SK-N-SH (cell line): ENCODE measurements at regions not wholly inside any gene's neighbourhood (a gene's known extent, or its start where the extent isn't known, plus 50 kb on each side); places are given as distances from the start of the nearest gene placed in this dataset.

Experiments used
- CTCF ChIA-PET: fragments of 300-600, 350-600 bp; formaldehyde crosslinking; extraction: SDS; loops from one replicate; lab custom pipeline; 2021; lab: Yijun Ruan, JAX
- POLR2A ChIA-PET: fragments of 350-600 bp; sonication (Branson Sonifier 250); formaldehyde crosslinking; extraction: SDS; loops from one replicate; lab custom pipeline; 2020; ENCODE audit warnings: antibody characterized with exemption, inconsistent platforms; lab: Yijun Ruan, JAX
- DNase-seq: peaks from one replicate; pipeline ENCODE4 v3.0.0; 2012
- H2AFZ ChIP-seq: fragments of 200-600 bp; sonication (generic); 2 replicates; pipeline ENCODE4 v1.8.1; 2016; ENCODE audit warnings: antibody characterized with exemption, mild to moderate bottlenecking, low read depth
- H3F3A ChIP-seq: fragments of 200-600 bp; sonication (generic); replicated peaks from 2 replicates; pipeline ENCODE3; 2016; ENCODE audit warnings: antibody characterized with exemption, mild to moderate bottlenecking; ENCODE audit not compliant: insufficient read depth
- H3K27ac ChIP-seq, 2 experiments: fragments of 200-500 bp in 1 of 2; fragments of 200-600 bp in 1 of 2; sonication (Bioruptor generic) in 1 of 2; sonication (generic), shearing (Covaris generic) in 1 of 2; 2 replicates each; pipeline versions ENCODE4 v1.5.1 to v1.6.1; 2014 to 2016; ENCODE audit warnings: low read depth in 2 of 2, inconsistent platforms in 1 of 2, low read length in 1 of 2, mild to moderate bottlenecking in 1 of 2, mixed read lengths in 1 of 2
- H3K27me3 ChIP-seq: fragments of 200-600 bp; sonication (generic), shearing (Covaris generic); 2 replicates; pipeline ENCODE4 v1.6.1; 2016; ENCODE audit warnings: mixed run types; ENCODE audit not compliant: insufficient read depth
- H3K36me3 ChIP-seq, 2 experiments: fragments of 200-500 bp in 1 of 2; fragments of 200-600 bp in 1 of 2; sonication (Bioruptor generic) in 1 of 2; sonication (generic) in 1 of 2; replicated peaks in 1 of 2; 2 replicates each; pipeline versions ENCODE3 to v1.5.1; 2014 to 2016; ENCODE audit warnings: low read length in 1 of 2, mild to moderate bottlenecking in 1 of 2; ENCODE audit not compliant: insufficient read depth in 2 of 2, control insufficient read depth in 1 of 2
- H3K4me1 ChIP-seq, 2 experiments: fragments of 200-500 bp in 1 of 2; fragments of 200-600 bp in 1 of 2; sonication (Bioruptor generic) in 1 of 2; sonication (generic), shearing (Covaris generic) in 1 of 2; 2 replicates each; pipeline versions ENCODE4 v1.5.1 to v1.6.1; 2014 to 2016; ENCODE audit warnings: low read depth in 1 of 2, low read length in 1 of 2, mixed run types in 1 of 2; ENCODE audit not compliant: insufficient read depth in 2 of 2, control insufficient read depth in 1 of 2
- H3K4me2 ChIP-seq: fragments of 200-600 bp; sonication (generic), shearing (Covaris generic); 2 replicates; pipeline ENCODE4 v1.6.1; 2017; ENCODE audit warnings: mixed run types
- H3K4me3 ChIP-seq, 2 experiments: fragments of 200-500 bp in 1 of 2; fragments of 200-600 bp in 1 of 2; sonication (Bioruptor generic) in 1 of 2; sonication (generic), shearing (Covaris generic) in 1 of 2; 2 replicates each; pipeline versions ENCODE4 v1.5.1 to v1.8.1; 2014 to 2016; ENCODE audit warnings: low read depth in 2 of 2, inconsistent platforms in 1 of 2, low read length in 1 of 2, mild to moderate bottlenecking in 1 of 2, mixed read lengths in 1 of 2, moderate library complexity in 1 of 2
- H3K79me2 ChIP-seq: fragments of 200-600 bp; sonication (generic); 2 replicates; pipeline ENCODE4 v1.8.1; 2017; ENCODE audit warnings: mild to moderate bottlenecking; ENCODE audit not compliant: insufficient read depth
- H3K9ac ChIP-seq: fragments of 200-600 bp; sonication (generic); 2 replicates; pipeline ENCODE4 v1.6.1; 2017; ENCODE audit warnings: mixed run types
- H3K9me2 ChIP-seq: fragments of 200-600 bp; sonication (generic); 2 replicates; pipeline ENCODE4 v1.6.1; 2017; ENCODE audit warnings: mixed run types
- H3K9me3 ChIP-seq: fragments of 200-600 bp; sonication (generic); 2 replicates; pipeline ENCODE4 v1.6.1; 2017; ENCODE audit warnings: mixed run types, mild to moderate bottlenecking, moderate library complexity
- H4K20me1 ChIP-seq: fragments of 200-600 bp; sonication (generic); 2 replicates; pipeline ENCODE4 v1.6.1; 2017; ENCODE audit warnings: mild to moderate bottlenecking, mixed run types; ENCODE audit not compliant: insufficient read depth
- CTCF ChIP-seq: fragments of 200-600 bp; sonication (generic); IDR thresholded peaks from 2 replicates; pipeline ENCODE4 v1.6.1; 2017; ENCODE audit warnings: antibody characterized with exemption, mild to moderate bottlenecking, moderate library complexity
- ELF1 ChIP-seq: IDR thresholded peaks from 2 replicates; pipeline ENCODE4 v1.4.0; 2012
- FOSL2 ChIP-seq: IDR thresholded peaks from 2 replicates; pipeline ENCODE4 v1.4.0; 2012; ENCODE audit warnings: low read depth, mild to moderate bottlenecking, moderate library complexity, borderline replicate concordance
- GABPA ChIP-seq: IDR thresholded peaks from 2 replicates; pipeline ENCODE4 v1.4.0; 2012; ENCODE audit warnings: low read depth, mild to moderate bottlenecking
- JUND ChIP-seq: IDR thresholded peaks from 2 replicates; pipeline ENCODE4 v1.4.0; 2012
- MEF2A ChIP-seq: IDR thresholded peaks from 2 replicates; pipeline ENCODE4 v1.4.0; 2012; ENCODE audit warnings: low read depth, borderline replicate concordance
- MXI1 ChIP-seq: IDR thresholded peaks from 2 replicates; pipeline ENCODE4 v1.6.1; 2012; ENCODE audit warnings: mild to moderate bottlenecking, low read depth, low read length, improper control_type of control experiment
- NRF1 ChIP-seq: IDR thresholded peaks from 2 replicates; pipeline ENCODE4 v1.6.1; 2012; ENCODE audit warnings: low read depth, mild to moderate bottlenecking, low read length
- POLR2AphosphoS5 ChIP-seq: IDR thresholded peaks from 2 replicates; pipeline ENCODE4 v1.6.1; 2012; ENCODE audit warnings: low read depth, low read length
- RFX5 ChIP-seq: IDR thresholded peaks from 2 replicates; pipeline ENCODE4 v1.6.1; 2012; ENCODE audit warnings: mild to moderate bottlenecking, improper control_type of control experiment, low read length
- TAF1 ChIP-seq: IDR thresholded peaks from 2 replicates; pipeline ENCODE4 v1.6.1; 2012; ENCODE audit warnings: low read depth, mild to moderate bottlenecking, low read length, moderate library complexity, borderline replicate concordance
- USF1 ChIP-seq: IDR thresholded peaks from 2 replicates; pipeline ENCODE4 v1.4.0; 2012; ENCODE audit warnings: low read depth, borderline replicate concordance
- YY1 ChIP-seq: IDR thresholded peaks from 2 replicates; pipeline ENCODE4 v1.4.0; 2012; ENCODE audit warnings: low read depth, mild to moderate bottlenecking
- whole genome bisulfite sequencing: methylation state at CpG from one replicate; pipeline ENCODE4 v1.1.6; 2017; ENCODE audit warnings: low lambda C conversion rate; 5-methylcytosine and 5-hydroxymethylcytosine counted together

- POLR2A ChIA-PET: no interaction called here
- Histone ChIP-seq H3K9me2 (no peaks in the 10 kb centered on the region), H3K9ac (no peak overlapping the region), H3K4me2 (no peak overlapping the region), H3K4me3 (no peak overlapping the region; a peak in 1 of 4 replicates)
- WGBS: 57% methylated on average over 1 of the region's 1 CpG
- TF ChIP-seq ELF1: no peak
- no peak for TF ChIP-seq MEF2A
- no peak for TF ChIP-seq POLR2AphosphoS5
- no peak for TF ChIP-seq NRF1
- no peak; the same call in 1 of the 2 replicates for TF ChIP-seq CTCF
- no peak for TF ChIP-seq TAF1
- no peak for TF ChIP-seq YY1
- TF ChIP-seq GABPA: no peak
- no peak for TF ChIP-seq JUND
- TF ChIP-seq USF1: no peak
- no peak for TF ChIP-seq RFX5
- TF ChIP-seq, all 33 proteins: peak for 0
- Histone ChIP-seq H3K9me3 (no peaks in the 10 kb centered on the region), H3K27ac (no peak overlapping the region), H3K27me3 (no peaks in the 10 kb centered on the region), H2AFZ (no peak overlapping the region), H3K79me2 (no peaks in the 10 kb centered on the region), H3K36me3 (no peaks in the 10 kb centered on the region), H4K20me1 (no peaks in the 10 kb centered on the region), H3F3A (no peaks in the 10 kb centered on the region), H3K4me1 (peaks cover 4% of the 10 kb centered on the region in 2 experiments; a peak in 2 of 4 replicates)
- CTCF ChIA-PET: interaction anchor here (0.6 to 4.6 kb wide), 23 partner anchors 9 to 1574 kb away, joined by 3 to 26 read pairs (median 3); no protein-coding TSS in a partner anchor
- DNase-seq: no peak
Observed at GRCh38 chr11:23113887-23114216, 253.6 kb upstream of the CCDC179 start.

DNA sequence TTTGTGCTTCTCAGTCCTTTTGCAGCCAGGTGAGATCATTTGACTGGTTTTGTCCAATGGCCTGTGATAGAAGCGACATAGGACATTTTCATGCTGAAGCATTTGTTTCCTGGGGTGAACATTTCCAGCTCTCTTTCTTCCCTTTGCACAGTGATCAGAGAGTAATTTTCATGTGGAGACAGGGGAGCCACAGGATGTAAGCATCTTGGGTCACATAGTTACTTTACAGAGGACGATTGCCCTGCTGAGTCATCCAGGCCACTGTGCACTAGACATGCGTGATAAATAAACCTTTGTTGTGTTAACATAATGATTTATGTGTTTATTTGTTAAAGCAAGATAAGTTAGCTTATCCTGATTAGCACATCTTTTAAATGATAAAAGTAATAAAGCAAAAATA, 263.5 kb upstream of the CCDC179 start:
- Histone ChIP-seq H3K4me2 (no peak overlapping the region), H2AFZ (no peak overlapping the region), H3K9ac (no peak overlapping the region), H3K79me2 (no peaks in the 10 kb centered on the region), H3F3A (no peaks in the 10 kb centered on the region), H3K9me2 (no peaks in the 10 kb centered on the region), H3K36me3 (no peaks in the 10 kb centered on the region), H3K9me3 (no peaks in the 10 kb centered on the region), H3K4me1 (no peaks in the 10 kb centered on the region), H3K4me3 (no peak overlapping the region), H4K20me1 (no peaks in the 10 kb centered on the region), H3K27me3 (no peaks in the 10 kb centered on the region)
- DNase-seq: no peak
- 44% methylated on average over 3 of the region's 3 CpGs for WGBS
- POLR2A ChIA-PET: no interaction called here
- CTCF ChIA-PET: interaction anchor here (2.9 kb wide), 1 partner anchor 10 kb away, joined by 11 read pairs; no protein-coding TSS in a partner anchor
- no peak for TF ChIP-seq MXI1
- peak; percentile 2; the same call in 1 of the 2 replicates for TF ChIP-seq FOSL2
- no peak for TF ChIP-seq ELF1
- TF ChIP-seq, all 33 proteins: peak for 1
- H3K27ac ChIP-seq: no peak overlapping the region; a peak in 1 of 4 replicates
